HepG2 (cell line): ENCODE measurements at regions not wholly inside any gene's neighbourhood (a gene's known extent, or its start where the extent isn't known, plus 50 kb on each side); places are given as distances from the start of the nearest gene placed in this dataset.

Source experiments
- ATAC-seq: fragments of 200-7000 bp; cut with Tn5 transposase; 3 replicates; pipeline ENCODE4 v1.9.1; 2020; ENCODE audit warnings: mild to moderate bottlenecking, moderate library complexity
- BruUV-seq: library from RNA; stranded (reverse); fragments of 400-500 nt; replicated peaks from 2 replicates; lab custom pipeline; 2021; lab: Mats Ljungman, UMichigan
- CTCF ChIA-PET: fragments of 300-600 bp; formaldehyde crosslinking; extraction: SDS; loops from one replicate; lab custom pipeline; 2021; ENCODE audit warnings: low total read pairs, inconsistent platforms, low intra/inter-chr PET ratio; lab: Yijun Ruan, JAX
- POLR2A ChIA-PET: fragments of 350-600 bp; sonication (Branson Sonifier 250); formaldehyde crosslinking; loops from one replicate; lab custom pipeline; 2020; ENCODE audit warnings: antibody characterized with exemption, inconsistent platforms; lab: Yijun Ruan, JAX
- DNase-seq: peaks from one replicate; pipeline ENCODE4 v3.0.0-alpha.2; 2015; ENCODE audit warnings: low spot score
- FAIRE-seq: peaks from 3 replicates; lab custom pipeline; 2011; peaks lifted over from hg19 to GRCh38; lab: Jason Lieb, UNC
- H2AFZ ChIP-seq: one replicate; pipeline ENCODE4 v1.6.1; 2011; ENCODE audit warnings: low read length, inconsistent platforms
- H3K27ac ChIP-seq: fragments of 300-600 bp; 3 replicates; pipeline ENCODE4 v1.8.0; 2011; ENCODE audit warnings: mixed run types, mild to moderate bottlenecking, mixed read lengths, low read length, inconsistent platforms; ENCODE audit not compliant: insufficient read depth; ENCODE audit errors: extremely low read length
- H3K27me3 ChIP-seq, 2 experiments: fragments of 200-600 bp in 1 of 2; 2 replicates in 1 of 2; 3 replicates in 1 of 2; pipeline versions ENCODE4 v1.6.0 to v1.8.0; 2011; ENCODE audit warnings: low read length in 2 of 2, mild to moderate bottlenecking in 2 of 2, moderate library complexity in 2 of 2, inconsistent platforms in 1 of 2; ENCODE audit not compliant: insufficient read depth in 2 of 2, control insufficient read depth in 1 of 2
- H3K36me3 ChIP-seq, 2 experiments: fragments of 200-600 bp in 1 of 2; replicated peaks in 1 of 2; 2 replicates in 1 of 2; 3 replicates in 1 of 2; pipeline versions ENCODE4 v1.5.1 to v1.8.0; 2011; ENCODE audit warnings: low read length in 2 of 2, inconsistent platforms in 1 of 2; ENCODE audit not compliant: insufficient read depth in 2 of 2, control insufficient read depth in 1 of 2
- H3K4me1 ChIP-seq: 2 replicates; pipeline ENCODE4 v1.5.1; 2012; ENCODE audit warnings: low read length, inconsistent platforms; ENCODE audit not compliant: insufficient read depth
- H3K4me2 ChIP-seq: 2 replicates; pipeline ENCODE4 v1.6.0; 2011; ENCODE audit warnings: low read depth, low read length, inconsistent platforms
- H3K4me3 ChIP-seq, 3 experiments: fragments of 200-600 bp in 1 of 3; sonication (generic), shearing (Covaris generic) in 1 of 3; replicated peaks in 1 of 3; 2 replicates each; pipeline ENCODE4 v1.5.1; 2011 to 2016; ENCODE audit warnings: low read length in 3 of 3, inconsistent platforms in 2 of 3, low read depth in 2 of 3, mild to moderate bottlenecking in 2 of 3, control low read depth in 1 of 3, mixed read lengths in 1 of 3; ENCODE audit not compliant: insufficient read depth in 1 of 3
- H3K79me2 ChIP-seq: one replicate; pipeline ENCODE4 v1.6.1; 2011; ENCODE audit warnings: low read length, inconsistent platforms; ENCODE audit not compliant: insufficient read depth
- H3K9ac ChIP-seq: 2 replicates; pipeline ENCODE4 v1.6.0; 2011; ENCODE audit warnings: mild to moderate bottlenecking, low read depth, low read length, inconsistent platforms; ENCODE audit not compliant: insufficient read depth
- H3K9me3 ChIP-seq: 2 replicates; pipeline ENCODE4 v1.5.1; 2012; ENCODE audit warnings: mild to moderate bottlenecking, low read length
- H4K20me1 ChIP-seq: 2 replicates; pipeline ENCODE4 v1.6.0; 2011; ENCODE audit warnings: inconsistent platforms, mild to moderate bottlenecking, low read length, moderate library complexity; ENCODE audit not compliant: insufficient read depth
- CEBPB ChIP-seq: IDR thresholded peaks from 2 replicates; pipeline ENCODE4 v1.6.1; 2011; ENCODE audit warnings: low read depth, low read length, improper control_type of control experiment, borderline replicate concordance
- DR1 ChIP-seq: sonication (generic); formaldehyde crosslinking; IDR thresholded peaks from 2 replicates; pipeline ENCODE4 v1.8.0; 2021; ENCODE audit warnings: mild to moderate bottlenecking, missing genetic modification reagents, inconsistent platforms
- MLLT10 ChIP-seq: sonication (generic); formaldehyde crosslinking; IDR thresholded peaks from 2 replicates; pipeline ENCODE4 v1.4.0; 2020; ENCODE audit warnings: missing genetic modification reagents
- SIN3A ChIP-seq: IDR thresholded peaks from 2 replicates; pipeline ENCODE4 v1.6.1; 2011; ENCODE audit warnings: low read depth, mild to moderate bottlenecking, control low read depth, low read length, borderline replicate concordance
- SRF ChIP-seq: IDR thresholded peaks from 2 replicates; pipeline ENCODE4 v1.6.1; 2011; ENCODE audit warnings: mild to moderate bottlenecking, low read depth, low read length, moderate library complexity
- ZFP36L2 ChIP-seq: sonication (generic); formaldehyde crosslinking; IDR thresholded peaks from 2 replicates; pipeline ENCODE4 v1.4.0; 2020; ENCODE audit warnings: missing genetic modification reagents
- ZNF234 ChIP-seq: sonication (generic); formaldehyde crosslinking; conservative IDR thresholded peaks from 2 replicates; pipeline ENCODE4 v1.5.1; 2020; ENCODE audit warnings: mild to moderate bottlenecking, missing genetic modification reagents
- ZNF3 ChIP-seq: IDR thresholded peaks from 2 replicates; pipeline ENCODE4 v1.7.0; 2017; ENCODE audit warnings: inconsistent platforms
- ZNF607 ChIP-seq: sonication (generic); formaldehyde crosslinking; IDR thresholded peaks from 2 replicates; pipeline ENCODE4 v1.5.1; 2020; ENCODE audit warnings: missing genetic modification reagents, mild to moderate bottlenecking, borderline replicate concordance
- ZSCAN9 ChIP-seq: IDR thresholded peaks from 2 replicates; pipeline ENCODE4 v1.6.1; 2016; ENCODE audit warnings: borderline replicate concordance
- whole genome bisulfite sequencing: methylation state at CpG from one replicate; pipeline ENCODE4 v1.1.6; 2017; ENCODE audit warnings: low lambda C conversion rate; 5-methylcytosine and 5-hydroxymethylcytosine counted together
- in situ Hi-C: cut with HindIII; loops from 2 replicates; pipeline ENCODE4 v1.10.0; 2017; ENCODE audit warnings: low pct_unique_long_range_greater_than_20kb; ENCODE audit not compliant: extremely low pct_ligation_motif_present
- intact Hi-C: fragments of 100-400 bp; cut with micrococcal nuclease; formaldehyde crosslinking; loops from one replicate; pipeline ENCODE4 v1.10.0; 2022; ENCODE audit not compliant: unreplicated experiment
- TF ChIP-seq, protein P1 (sequence below): sonication (generic); formaldehyde crosslinking; IDR thresholded peaks from 2 replicates; pipeline ENCODE4 v1.4.0; 2020; ENCODE audit warnings: mild to moderate bottlenecking, missing genetic modification reagents
- TF ChIP-seq, protein P2 (sequence below): sonication (generic); formaldehyde crosslinking; IDR thresholded peaks from 2 replicates; pipeline ENCODE4 v1.4.0; 2020; ENCODE audit warnings: missing genetic modification reagents
- TF ChIP-seq, protein P3 (sequence below): sonication (generic); formaldehyde crosslinking; IDR thresholded peaks from 2 replicates; pipeline ENCODE4 v1.4.0; 2020; ENCODE audit warnings: missing genetic modification reagents
- TF ChIP-seq, protein P4 (sequence below): sonication (generic); formaldehyde crosslinking; IDR thresholded peaks from 2 replicates; pipeline ENCODE4 v1.5.0; 2020; ENCODE audit warnings: missing genetic modification reagents

DNA sequence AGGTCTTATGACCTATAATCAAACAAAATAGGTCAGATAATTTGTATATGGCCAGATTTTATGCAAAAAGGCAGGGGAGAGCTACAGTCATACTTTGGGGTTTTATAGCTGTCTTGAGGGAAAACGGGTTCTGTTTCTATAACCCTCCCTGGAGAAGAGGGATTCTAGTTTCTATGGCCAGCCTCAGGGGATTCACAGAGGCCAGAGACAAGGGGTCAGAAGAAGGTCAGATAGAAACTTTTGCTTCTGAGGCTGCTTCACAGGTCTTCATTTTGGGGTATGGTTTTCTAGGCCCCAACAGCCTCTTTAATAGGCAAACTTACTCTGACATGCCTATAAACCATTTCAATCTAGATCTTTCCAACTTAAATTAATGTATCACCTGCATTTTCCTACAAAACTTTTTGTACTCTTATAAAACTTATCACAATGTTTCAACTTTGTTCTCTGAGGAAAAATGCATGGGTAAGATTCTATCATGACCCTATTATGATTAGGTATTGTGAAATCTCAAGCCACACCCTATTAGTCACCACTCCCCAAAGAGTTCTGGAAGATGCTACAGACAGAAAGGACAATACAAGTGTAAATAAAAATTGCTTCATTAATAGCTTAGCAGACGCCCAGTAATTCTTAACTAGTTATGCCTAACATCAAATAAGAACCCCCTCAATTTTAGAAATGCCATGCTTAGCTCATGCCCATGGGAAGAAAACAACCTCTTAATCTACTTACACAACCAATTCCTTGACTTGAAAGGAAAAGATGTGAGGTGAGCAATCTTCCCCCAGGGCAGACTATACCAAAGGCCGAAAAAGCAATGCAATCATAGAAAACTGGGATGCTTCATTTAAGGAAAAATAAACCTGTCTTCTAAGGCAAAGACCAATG lies 396.6 kb downstream of the TLR4 start:
- CTCF ChIA-PET: no interaction called here
- no peak overlapping the region for H3K9ac ChIP-seq
- BruUV-seq: no TSS peak

DNA sequence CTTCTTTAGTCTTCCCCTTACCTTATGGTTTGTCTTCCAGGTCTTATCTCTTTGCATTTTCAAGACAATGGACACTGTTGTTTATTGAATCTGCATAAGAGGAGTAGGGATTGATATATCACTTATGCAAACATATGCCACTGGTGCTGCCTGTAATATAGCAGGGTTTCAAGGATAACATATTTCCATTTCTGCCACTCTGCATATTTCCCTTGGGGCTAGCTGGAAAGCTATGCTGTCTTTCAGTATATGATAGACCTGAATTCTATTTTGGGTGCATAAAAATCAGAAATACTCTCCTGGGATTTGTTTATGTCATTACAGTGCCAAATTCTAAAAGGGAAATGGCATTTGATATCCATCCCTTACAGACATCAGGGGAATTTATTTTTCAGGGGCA lies 400.2 kb downstream of the TLR4 start:
- FAIRE-seq (no peak), DNase-seq (no peak), ATAC-seq (no peak)
- POLR2A ChIA-PET: no interaction called here
- Histone ChIP-seq H3K27ac (no peak overlapping the region), H3K9me3 (peaks cover 77% of the 10 kb centered on the region), H3K79me2 (no peaks in the 10 kb centered on the region), H3K36me3 (no peaks in the 10 kb centered on the region), H4K20me1 (no peaks in the 10 kb centered on the region), H2AFZ (no peak overlapping the region), H3K4me2 (no peak overlapping the region), H3K4me1 (no peaks in the 10 kb centered on the region), H3K4me3 (no peak overlapping the region), H3K9ac (no peak overlapping the region), H3K27me3 (no peaks in the 10 kb centered on the region)
- intact Hi-C loops: no loop called here
- no TSS peak for BruUV-seq
- CTCF ChIA-PET: no interaction called here
- in situ Hi-C loops: no loop called here
- TF ChIP-seq, protein P1, sequence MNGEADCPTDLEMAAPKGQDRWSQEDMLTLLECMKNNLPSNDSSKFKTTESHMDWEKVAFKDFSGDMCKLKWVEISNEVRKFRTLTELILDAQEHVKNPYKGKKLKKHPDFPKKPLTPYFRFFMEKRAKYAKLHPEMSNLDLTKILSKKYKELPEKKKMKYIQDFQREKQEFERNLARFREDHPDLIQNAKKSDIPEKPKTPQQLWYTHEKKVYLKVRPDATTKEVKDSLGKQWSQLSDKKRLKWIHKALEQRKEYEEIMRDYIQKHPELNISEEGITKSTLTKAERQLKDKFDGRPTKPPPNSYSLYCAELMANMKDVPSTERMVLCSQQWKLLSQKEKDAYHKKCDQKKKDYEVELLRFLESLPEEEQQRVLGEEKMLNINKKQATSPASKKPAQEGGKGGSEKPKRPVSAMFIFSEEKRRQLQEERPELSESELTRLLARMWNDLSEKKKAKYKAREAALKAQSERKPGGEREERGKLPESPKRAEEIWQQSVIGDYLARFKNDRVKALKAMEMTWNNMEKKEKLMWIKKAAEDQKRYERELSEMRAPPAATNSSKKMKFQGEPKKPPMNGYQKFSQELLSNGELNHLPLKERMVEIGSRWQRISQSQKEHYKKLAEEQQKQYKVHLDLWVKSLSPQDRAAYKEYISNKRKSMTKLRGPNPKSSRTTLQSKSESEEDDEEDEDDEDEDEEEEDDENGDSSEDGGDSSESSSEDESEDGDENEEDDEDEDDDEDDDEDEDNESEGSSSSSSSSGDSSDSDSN (CRISPR knock-in tag): no peak
- TF ChIP-seq MLLT10 (CRISPR knock-in tag) (no peak), ZNF234 (CRISPR knock-in tag) (no peak), ZNF607 (CRISPR knock-in tag) (no peak), ZNF3 (CRISPR knock-in tag) (no peak)
- TF ChIP-seq, protein P2, sequence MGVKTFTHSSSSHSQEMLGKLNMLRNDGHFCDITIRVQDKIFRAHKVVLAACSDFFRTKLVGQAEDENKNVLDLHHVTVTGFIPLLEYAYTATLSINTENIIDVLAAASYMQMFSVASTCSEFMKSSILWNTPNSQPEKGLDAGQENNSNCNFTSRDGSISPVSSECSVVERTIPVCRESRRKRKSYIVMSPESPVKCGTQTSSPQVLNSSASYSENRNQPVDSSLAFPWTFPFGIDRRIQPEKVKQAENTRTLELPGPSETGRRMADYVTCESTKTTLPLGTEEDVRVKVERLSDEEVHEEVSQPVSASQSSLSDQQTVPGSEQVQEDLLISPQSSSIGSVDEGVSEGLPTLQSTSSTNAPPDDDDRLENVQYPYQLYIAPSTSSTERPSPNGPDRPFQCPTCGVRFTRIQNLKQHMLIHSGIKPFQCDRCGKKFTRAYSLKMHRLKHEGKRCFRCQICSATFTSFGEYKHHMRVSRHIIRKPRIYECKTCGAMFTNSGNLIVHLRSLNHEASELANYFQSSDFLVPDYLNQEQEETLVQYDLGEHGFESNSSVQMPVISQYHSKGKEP (CRISPR knock-in tag): no peak
- TF ChIP-seq, protein P3, sequence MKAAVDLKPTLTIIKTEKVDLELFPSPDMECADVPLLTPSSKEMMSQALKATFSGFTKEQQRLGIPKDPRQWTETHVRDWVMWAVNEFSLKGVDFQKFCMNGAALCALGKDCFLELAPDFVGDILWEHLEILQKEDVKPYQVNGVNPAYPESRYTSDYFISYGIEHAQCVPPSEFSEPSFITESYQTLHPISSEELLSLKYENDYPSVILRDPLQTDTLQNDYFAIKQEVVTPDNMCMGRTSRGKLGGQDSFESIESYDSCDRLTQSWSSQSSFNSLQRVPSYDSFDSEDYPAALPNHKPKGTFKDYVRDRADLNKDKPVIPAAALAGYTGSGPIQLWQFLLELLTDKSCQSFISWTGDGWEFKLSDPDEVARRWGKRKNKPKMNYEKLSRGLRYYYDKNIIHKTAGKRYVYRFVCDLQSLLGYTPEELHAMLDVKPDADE (CRISPR knock-in tag): no peak

More for the DNA sequence above, 396.6 kb downstream of the TLR4 start:
- TF ChIP-seq, protein P4, sequence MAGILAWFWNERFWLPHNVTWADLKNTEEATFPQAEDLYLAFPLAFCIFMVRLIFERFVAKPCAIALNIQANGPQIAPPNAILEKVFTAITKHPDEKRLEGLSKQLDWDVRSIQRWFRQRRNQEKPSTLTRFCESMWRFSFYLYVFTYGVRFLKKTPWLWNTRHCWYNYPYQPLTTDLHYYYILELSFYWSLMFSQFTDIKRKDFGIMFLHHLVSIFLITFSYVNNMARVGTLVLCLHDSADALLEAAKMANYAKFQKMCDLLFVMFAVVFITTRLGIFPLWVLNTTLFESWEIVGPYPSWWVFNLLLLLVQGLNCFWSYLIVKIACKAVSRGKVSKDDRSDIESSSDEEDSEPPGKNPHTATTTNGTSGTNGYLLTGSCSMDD (CRISPR knock-in tag): no peak
- TF ChIP-seq ZSCAN9 (CRISPR knock-in tag) (no peak), ZFP36L2 (CRISPR knock-in tag) (no peak), SRF (no peak), CEBPB (peak; percentile 35; the same call in 1 of the 2 replicates), DR1 (CRISPR knock-in tag) (no peak), SIN3A (no peak)
- H3K79me2 ChIP-seq: no peaks in the 10 kb centered on the region
- no peaks in the 10 kb centered on the region for H4K20me1 ChIP-seq
- H3K4me2 ChIP-seq: no peak overlapping the region
- no peaks in the 10 kb centered on the region for H3K36me3 ChIP-seq
- H3K9me3 ChIP-seq: peaks cover 73% of the 10 kb centered on the region
- H3K4me3 ChIP-seq: no peak overlapping the region
- DNase-seq (no peak), ATAC-seq (no peak), FAIRE-seq (no peak)
- POLR2A ChIA-PET: no interaction called here
- H3K27ac ChIP-seq: no peak overlapping the region
- H3K4me1 ChIP-seq: no peaks in the 10 kb centered on the region
- 0% methylated on average over 3 of the region's 3 CpGs for WGBS
- intact Hi-C loops (no loop called here), in situ Hi-C loops (no loop called here)
- H2AFZ ChIP-seq: no peak overlapping the region
- H3K27me3 ChIP-seq: no peaks in the 10 kb centered on the region
